MCF 10A (cell line): ENCODE measurements at regions not wholly inside any gene's neighbourhood (a gene's known extent, or its start where the extent isn't known, plus 50 kb on each side); places are given as distances from the start of the nearest gene placed in this dataset.

ENCODE experiments used
- BruUV-seq: library from RNA; stranded (reverse); fragments of 400-500 nt; replicated peaks from 2 replicates; lab custom pipeline; 2021; lab: Mats Ljungman, UMichigan
- CTCF ChIA-PET: fragments of 300-600 bp; sonication (Branson Sonifier 250); formaldehyde crosslinking; extraction: SDS; loops from one replicate; lab custom pipeline; 2021; ENCODE audit warnings: antibody characterized with exemption, inconsistent platforms; lab: Yijun Ruan, JAX
- POLR2A ChIA-PET: fragments of 300-600, 350-650 bp; sonication (Branson Sonifier 250); formaldehyde crosslinking; extraction: SDS; loops from one replicate; lab custom pipeline; 2020; ENCODE audit warnings: antibody characterized with exemption, inconsistent platforms; lab: Yijun Ruan, JAX
- DNase-seq: peaks from one replicate; pipeline ENCODE4 v3.0.0-alpha.2; 2018; ENCODE audit not compliant: unreplicated experiment
- H3K27ac Mint-ChIP-seq: one replicate; pipeline ENCODE4 v1.8.0; 2022; ENCODE audit warnings: mild to moderate bottlenecking, low read depth, mixed read lengths; ENCODE audit not compliant: unreplicated experiment
- H3K27me3 Mint-ChIP-seq: one replicate; pipeline ENCODE4 v1.8.0; 2022; ENCODE audit warnings: mixed read lengths; ENCODE audit not compliant: insufficient read depth, unreplicated experiment
- H3K36me3 Mint-ChIP-seq: one replicate; pipeline ENCODE4 v1.8.0; 2022; ENCODE audit warnings: mild to moderate bottlenecking, moderate library complexity, mixed read lengths; ENCODE audit not compliant: insufficient read depth, unreplicated experiment
- H3K4me1 Mint-ChIP-seq: one replicate; pipeline ENCODE4 v1.8.0; 2022; ENCODE audit warnings: mixed read lengths; ENCODE audit not compliant: insufficient read depth, unreplicated experiment
- H3K4me3 Mint-ChIP-seq: one replicate; pipeline ENCODE4 v1.8.0; 2022; ENCODE audit warnings: mild to moderate bottlenecking, moderate library complexity, mixed read lengths; ENCODE audit not compliant: unreplicated experiment
- H3K9me3 Mint-ChIP-seq: one replicate; pipeline ENCODE4 v1.8.0; 2022; ENCODE audit warnings: mixed read lengths; ENCODE audit not compliant: unreplicated experiment
- intact Hi-C: fragments of 100-400 bp; cut with micrococcal nuclease; formaldehyde crosslinking; loops from 2 replicates; pipeline ENCODE4 v1.14.1; 2022
- TF ChIP-seq, protein P1 (sequence below): fragments of 200-600 bp; IDR thresholded peaks from one replicate; pipeline ENCODE4 v1.8.0; 2022; ENCODE audit warnings: antibody characterized with exemption, mild to moderate bottlenecking; ENCODE audit not compliant: unreplicated experiment

DNA sequence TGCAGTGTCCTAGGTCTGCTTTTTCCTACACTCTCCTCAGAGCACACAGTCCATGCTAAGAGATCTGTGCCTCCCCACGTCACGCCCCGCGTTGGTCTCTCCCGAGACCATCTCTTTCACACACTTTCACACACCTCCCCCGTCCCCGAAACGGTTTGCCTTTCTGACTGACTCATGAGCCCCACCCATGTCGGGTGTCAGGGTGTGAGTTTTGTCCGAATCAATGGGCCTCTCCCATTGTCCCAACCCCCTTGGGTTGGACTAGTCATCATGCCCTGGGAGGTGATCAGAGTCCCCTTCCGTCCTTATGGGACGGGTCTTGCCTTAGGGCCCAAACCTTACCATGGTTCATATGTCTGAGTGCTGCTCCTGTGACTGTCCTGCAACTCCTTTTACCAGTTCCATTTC lies 214.0 kb upstream of the HTR2A start:
- Mint-ChIP-seq H3K27ac (no peak overlapping the region), H3K4me1 (peaks cover 18% of the 10 kb centered on the region), H3K27me3 (no peaks in the 10 kb centered on the region), H3K9me3 (no peaks in the 10 kb centered on the region), H3K36me3 (no peaks in the 10 kb centered on the region), H3K4me3 (no peak overlapping the region)
- TF ChIP-seq, protein P1, sequence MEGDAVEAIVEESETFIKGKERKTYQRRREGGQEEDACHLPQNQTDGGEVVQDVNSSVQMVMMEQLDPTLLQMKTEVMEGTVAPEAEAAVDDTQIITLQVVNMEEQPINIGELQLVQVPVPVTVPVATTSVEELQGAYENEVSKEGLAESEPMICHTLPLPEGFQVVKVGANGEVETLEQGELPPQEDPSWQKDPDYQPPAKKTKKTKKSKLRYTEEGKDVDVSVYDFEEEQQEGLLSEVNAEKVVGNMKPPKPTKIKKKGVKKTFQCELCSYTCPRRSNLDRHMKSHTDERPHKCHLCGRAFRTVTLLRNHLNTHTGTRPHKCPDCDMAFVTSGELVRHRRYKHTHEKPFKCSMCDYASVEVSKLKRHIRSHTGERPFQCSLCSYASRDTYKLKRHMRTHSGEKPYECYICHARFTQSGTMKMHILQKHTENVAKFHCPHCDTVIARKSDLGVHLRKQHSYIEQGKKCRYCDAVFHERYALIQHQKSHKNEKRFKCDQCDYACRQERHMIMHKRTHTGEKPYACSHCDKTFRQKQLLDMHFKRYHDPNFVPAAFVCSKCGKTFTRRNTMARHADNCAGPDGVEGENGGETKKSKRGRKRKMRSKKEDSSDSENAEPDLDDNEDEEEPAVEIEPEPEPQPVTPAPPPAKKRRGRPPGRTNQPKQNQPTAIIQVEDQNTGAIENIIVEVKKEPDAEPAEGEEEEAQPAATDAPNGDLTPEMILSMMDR, result no peak
- POLR2A ChIA-PET, result no interaction called here
- DNase-seq, result peak; percentile 43
- intact Hi-C loops, result no loop called here
- CTCF ChIA-PET, result no interaction called here
- no TSS peak for BruUV-seq

DNA sequence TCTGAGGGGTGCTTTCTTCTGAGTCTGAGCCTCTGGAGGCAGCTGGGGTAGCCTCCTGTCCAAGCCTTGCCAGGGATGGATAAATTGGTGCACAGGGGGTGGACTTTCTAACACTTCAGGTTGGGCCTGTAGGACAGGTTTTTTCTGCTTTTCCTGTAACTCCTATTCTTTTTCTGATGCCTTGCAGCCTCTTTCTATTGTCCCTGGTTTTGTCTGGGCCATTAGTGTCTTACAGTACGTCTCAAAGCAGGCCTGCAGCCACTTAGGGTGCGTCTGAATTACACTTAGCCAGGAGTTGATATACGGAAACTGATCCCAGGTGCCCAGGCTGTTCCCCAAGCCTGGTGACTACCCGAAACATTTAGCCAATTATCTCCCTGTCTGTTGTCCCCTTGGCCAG lies 213.3 kb upstream of the HTR2A start:
- intact Hi-C loops, result no loop called here
- ChIA-PET CTCF (no interaction called here), POLR2A (no interaction called here)
- BruUV-seq, result no TSS peak
- peaks cover 18% of the 10 kb centered on the region for H3K4me1 Mint-ChIP-seq
- no peak for DNase-seq
- no peak overlapping the region for H3K27ac Mint-ChIP-seq
- H3K9me3 Mint-ChIP-seq, result no peaks in the 10 kb centered on the region
- TF ChIP-seq, protein P1, result no peak
- no peaks in the 10 kb centered on the region for H3K36me3 Mint-ChIP-seq
- H3K4me3 Mint-ChIP-seq, result no peak overlapping the region
- H3K27me3 Mint-ChIP-seq, result no peaks in the 10 kb centered on the region

DNA sequence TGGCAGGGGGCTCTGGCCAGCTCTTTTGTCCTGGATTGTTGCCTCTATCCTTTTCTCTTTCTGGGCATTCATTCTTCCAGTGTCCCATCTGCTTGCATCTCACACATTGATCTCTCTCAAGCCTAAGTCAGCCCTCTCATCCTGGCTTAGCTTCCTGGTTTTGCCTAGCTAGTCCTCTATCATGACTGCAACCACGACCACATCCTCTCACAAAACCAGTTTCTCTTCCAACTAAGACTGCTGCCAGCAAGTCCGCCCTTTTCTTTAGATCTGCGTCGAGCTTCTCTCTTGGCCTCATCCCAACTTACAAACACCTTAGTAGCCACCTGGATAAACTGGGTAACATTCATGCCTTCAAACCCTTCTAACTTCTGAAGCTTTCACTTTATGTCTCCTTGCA lies 212.2 kb upstream of the HTR2A start:
- H3K4me1 Mint-ChIP-seq, result peaks cover 13% of the 10 kb centered on the region
- no peak overlapping the region for H3K27ac Mint-ChIP-seq
- no peaks in the 10 kb centered on the region for H3K36me3 Mint-ChIP-seq
- no peaks in the 10 kb centered on the region for H3K9me3 Mint-ChIP-seq
- DNase-seq, result no peak
- POLR2A ChIA-PET, result interaction anchor here (0.6 kb wide), 1 partner anchor 1608 kb away, joined by 5 read pairs; no protein-coding TSS in a partner anchor
- intact Hi-C loops, result no loop called here
- TF ChIP-seq, protein P1, result no peak
- no peak overlapping the region for H3K4me3 Mint-ChIP-seq
- CTCF ChIA-PET, result no interaction called here
- no TSS peak for BruUV-seq
- no peaks in the 10 kb centered on the region for H3K27me3 Mint-ChIP-seq

DNA sequence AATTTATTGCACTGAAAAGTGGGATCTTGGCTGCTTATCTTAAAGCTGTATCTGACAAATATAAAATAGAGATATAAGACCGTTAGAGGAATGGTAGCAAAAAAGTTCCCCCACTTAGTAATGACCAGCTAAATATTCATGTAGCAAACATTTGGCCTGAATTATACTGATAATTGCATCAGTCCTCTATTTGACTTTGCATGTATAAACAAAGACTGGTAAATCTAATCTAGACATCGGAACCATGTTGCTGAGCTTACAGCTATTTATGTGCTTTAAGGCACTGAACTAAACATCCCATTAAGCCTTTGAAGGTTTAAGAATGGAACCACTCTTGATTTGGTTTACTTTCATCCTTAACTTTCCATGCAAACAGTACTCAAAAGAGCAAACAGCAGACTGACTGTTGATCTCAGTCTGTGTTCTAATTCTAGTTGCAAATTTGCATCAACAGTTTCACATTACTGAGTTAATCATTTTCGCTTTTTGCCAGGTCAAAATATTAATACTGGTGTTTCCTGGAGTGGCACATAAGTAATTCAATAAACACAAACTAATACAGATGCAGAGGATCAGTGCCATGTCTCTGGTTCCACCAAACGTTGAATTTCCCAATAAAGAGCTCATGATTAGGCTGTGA lies 203.5 kb upstream of the HTR2A start:
- Mint-ChIP-seq H3K27ac (no peak overlapping the region), H3K4me3 (no peak overlapping the region), H3K4me1 (no peaks in the 10 kb centered on the region), H3K36me3 (no peaks in the 10 kb centered on the region), H3K9me3 (no peaks in the 10 kb centered on the region), H3K27me3 (no peaks in the 10 kb centered on the region)
- ChIA-PET CTCF (no interaction called here), POLR2A (no interaction called here)
- no peak for DNase-seq
- no TSS peak for BruUV-seq
- TF ChIP-seq, protein P1, result no peak
- intact Hi-C loops, result no loop called here
